ENCODE measurements at regions not wholly inside any gene's neighbourhood (a gene's known extent, or its start where the extent isn't known, plus 50 kb on each side); places are given as distances from the start of the nearest gene placed in this dataset.

DNA sequence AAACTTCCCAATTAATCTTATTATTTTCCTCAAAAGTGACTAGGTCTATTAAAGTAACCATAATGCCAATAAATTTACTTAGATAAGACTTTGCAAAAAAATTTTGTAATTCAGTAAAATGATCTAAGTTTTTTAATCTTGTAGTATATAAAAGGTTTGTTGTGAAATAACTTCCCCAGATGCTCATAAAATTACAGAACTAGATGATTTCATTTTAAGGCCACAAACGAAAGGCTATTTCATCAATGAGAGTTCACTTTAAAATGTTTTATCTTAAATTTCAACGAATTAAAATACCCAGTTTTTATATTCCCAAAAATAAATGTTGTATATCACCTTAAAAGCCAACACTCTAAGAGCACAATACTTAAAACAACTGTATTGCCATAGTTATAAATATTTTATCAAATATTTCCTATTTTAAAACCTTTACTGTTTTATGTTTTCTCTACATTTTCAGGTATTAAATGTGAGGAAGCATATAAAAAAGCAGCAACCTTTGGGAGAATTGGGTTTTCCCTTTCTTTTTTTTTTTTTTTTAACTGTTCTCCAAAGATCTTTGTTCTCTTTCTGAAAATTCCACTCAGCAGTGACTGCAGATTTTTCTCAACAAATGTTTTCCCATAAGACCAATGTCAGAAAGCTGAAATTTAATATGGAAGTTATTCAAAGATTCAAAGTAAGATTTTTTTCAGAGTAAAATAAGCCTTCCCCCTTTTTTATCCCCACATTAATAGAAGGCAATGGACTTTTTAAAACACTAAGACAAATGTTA, 169.9 kb downstream of the CYB561 start:
- H3K27ac ChIP-seq, result peak overlapping the region; percentile 69 to 80
- H3K9me3 ChIP-seq, result peaks cover 11% of the 10 kb centered on the region; the same call in 2 of the 3 replicates
- H3K4me1 ChIP-seq, result peaks cover 44% of the 10 kb centered on the region
- no peak for TF ChIP-seq PHF8 (IDR thresholded peaks at IDR 0.05; ENCODE audit: borderline replicate concordance, low read depth)
- TF ChIP-seq HEYL (CRISPR knock-in tag; IDR thresholded peaks at IDR 0.05), result no peak
- TF ChIP-seq RARB (CRISPR knock-in tag; IDR thresholded peaks at IDR 0.05), result no peak
- no peak for TF ChIP-seq ZNF302 (CRISPR knock-in tag; IDR thresholded peaks at IDR 0.05)
- no peak for TF ChIP-seq CBX8 (IDR thresholded peaks at IDR 0.05)
- no peak for TF ChIP-seq KDM1A (IDR thresholded peaks at IDR 0.05; ENCODE audit: low read depth)
- no peak for TF ChIP-seq SREBF2 (IDR thresholded peaks at IDR 0.05)
- TF ChIP-seq CHD4 (IDR thresholded peaks at IDR 0.05; ENCODE audit: borderline replicate concordance), result no peak
- TF ChIP-seq TP53 (CRISPR knock-in tag; IDR thresholded peaks at IDR 0.05), result no peak
- TF ChIP-seq EHMT2 (IDR thresholded peaks at IDR 0.05; ENCODE audit: low read depth), result no peak
- no peak for TF ChIP-seq JUNB (IDR thresholded peaks at IDR 0.05)
- no peak for TF ChIP-seq ZFP36 (IDR thresholded peaks at IDR 0.05; ENCODE audit: borderline replicate concordance, partially characterized antibody)
- TF ChIP-seq MAZ (IDR thresholded peaks at IDR 0.05; ENCODE audit: borderline replicate concordance, low read depth, low read length), result no peak
- no peak for TF ChIP-seq NFE2L2 (conservative IDR thresholded peaks at IDR 0.05; ENCODE audit: low read length)
- no peak for TF ChIP-seq CBX2 (IDR thresholded peaks at IDR 0.05; ENCODE audit: borderline replicate concordance, low read depth)
- TF ChIP-seq RNF2 (IDR thresholded peaks at IDR 0.05; ENCODE audit: borderline replicate concordance, low read depth), result no peak
- TF ChIP-seq, protein P1, sequence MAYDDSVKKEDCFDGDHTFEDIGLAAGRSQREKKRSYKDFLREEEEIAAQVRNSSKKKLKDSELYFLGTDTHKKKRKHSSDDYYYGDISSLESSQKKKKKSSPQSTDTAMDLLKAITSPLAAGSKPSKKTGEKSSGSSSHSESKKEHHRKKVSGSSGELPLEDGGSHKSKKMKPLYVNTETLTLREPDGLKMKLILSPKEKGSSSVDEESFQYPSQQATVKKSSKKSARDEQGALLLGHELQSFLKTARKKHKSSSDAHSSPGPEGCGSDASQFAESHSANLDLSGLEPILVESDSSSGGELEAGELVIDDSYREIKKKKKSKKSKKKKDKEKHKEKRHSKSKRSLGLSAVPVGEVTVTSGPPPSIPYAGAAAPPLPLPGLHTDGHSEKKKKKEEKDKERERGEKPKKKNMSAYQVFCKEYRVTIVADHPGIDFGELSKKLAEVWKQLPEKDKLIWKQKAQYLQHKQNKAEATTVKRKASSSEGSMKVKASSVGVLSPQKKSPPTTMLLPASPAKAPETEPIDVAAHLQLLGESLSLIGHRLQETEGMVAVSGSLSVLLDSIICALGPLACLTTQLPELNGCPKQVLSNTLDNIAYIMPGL (CRISPR knock-in tag; IDR thresholded peaks at IDR 0.05; ENCODE audit: borderline replicate concordance), result no peak
- TF ChIP-seq, protein P2, sequence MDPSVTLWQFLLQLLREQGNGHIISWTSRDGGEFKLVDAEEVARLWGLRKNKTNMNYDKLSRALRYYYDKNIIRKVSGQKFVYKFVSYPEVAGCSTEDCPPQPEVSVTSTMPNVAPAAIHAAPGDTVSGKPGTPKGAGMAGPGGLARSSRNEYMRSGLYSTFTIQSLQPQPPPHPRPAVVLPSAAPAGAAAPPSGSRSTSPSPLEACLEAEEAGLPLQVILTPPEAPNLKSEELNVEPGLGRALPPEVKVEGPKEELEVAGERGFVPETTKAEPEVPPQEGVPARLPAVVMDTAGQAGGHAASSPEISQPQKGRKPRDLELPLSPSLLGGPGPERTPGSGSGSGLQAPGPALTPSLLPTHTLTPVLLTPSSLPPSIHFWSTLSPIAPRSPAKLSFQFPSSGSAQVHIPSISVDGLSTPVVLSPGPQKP (IDR thresholded peaks at IDR 0.05; ENCODE audit: low read depth, low read length), result no peak
- no peak for DNase-seq (ENCODE audit: low read depth in 1 of 2, low spot score in 1 of 2)
- FAIRE-seq, result no peak
- H3K4me2 ChIP-seq, result peak overlapping the region; percentile 61
- POLR2A ChIA-PET, result no interaction called here
- CTCF ChIA-PET, result interaction anchor here (0.6 to 1.7 kb wide), 2 partner anchors 11 to 139 kb away, joined by 3 to 5 read pairs; no protein-coding TSS in a partner anchor
- H3K4me3 ChIP-seq, result no peak overlapping the region
- ATAC-seq, result no peak
- 35% methylated on average over 2 of the region's 2 CpGs for WGBS (ENCODE audit: missing lambda C conversion rate)

DNA sequence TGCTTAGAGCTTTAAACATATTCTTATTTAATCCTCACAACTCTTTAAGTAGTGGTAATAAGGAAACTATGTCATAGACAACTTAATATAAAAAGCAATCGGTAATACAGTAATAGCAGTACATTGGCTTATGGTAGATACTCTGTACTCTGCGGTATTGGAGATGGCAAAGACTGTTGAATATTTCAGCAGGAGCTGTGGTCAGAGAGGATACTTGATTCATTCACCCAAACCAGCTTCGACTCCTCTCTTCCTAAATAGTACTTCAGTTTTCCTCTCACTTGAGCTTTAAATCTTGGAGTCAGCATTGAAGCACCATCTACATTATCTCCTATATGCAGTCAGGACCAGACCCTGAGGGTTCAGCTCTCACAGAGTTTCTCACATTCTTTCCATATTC, 169.3 kb downstream of the CYB561 start:
- TF ChIP-seq HEYL (CRISPR knock-in tag; IDR thresholded peaks at IDR 0.05) (no peak), GATA3 (IDR thresholded peaks at IDR 0.05; ENCODE audit: borderline replicate concordance) (no peak), CHD4 (IDR thresholded peaks at IDR 0.05; ENCODE audit: borderline replicate concordance) (no peak), KDM1A (IDR thresholded peaks at IDR 0.05; ENCODE audit: low read depth) (no peak), MAFK (IDR thresholded peaks at IDR 0.05; ENCODE audit: partially characterized antibody) (no peak), NFE2L2 (conservative IDR thresholded peaks at IDR 0.05; ENCODE audit: low read length) (no peak), KDM5A (IDR thresholded peaks at IDR 0.05) (no peak), HOXB5 (CRISPR knock-in tag; IDR thresholded peaks at IDR 0.05) (no peak), FOSL2 (IDR thresholded peaks at IDR 0.05) (no peak), FOSL2 (CRISPR knock-in tag; IDR thresholded peaks at IDR 0.05) (no peak), HOXB13 (CRISPR knock-in tag; IDR thresholded peaks at IDR 0.05; ENCODE audit: low read depth) (no peak), PHF8 (IDR thresholded peaks at IDR 0.05; ENCODE audit: borderline replicate concordance, low read depth) (no peak), FOSB (CRISPR knock-in tag; IDR thresholded peaks at IDR 0.05) (no peak)
- TF ChIP-seq, protein P3, sequence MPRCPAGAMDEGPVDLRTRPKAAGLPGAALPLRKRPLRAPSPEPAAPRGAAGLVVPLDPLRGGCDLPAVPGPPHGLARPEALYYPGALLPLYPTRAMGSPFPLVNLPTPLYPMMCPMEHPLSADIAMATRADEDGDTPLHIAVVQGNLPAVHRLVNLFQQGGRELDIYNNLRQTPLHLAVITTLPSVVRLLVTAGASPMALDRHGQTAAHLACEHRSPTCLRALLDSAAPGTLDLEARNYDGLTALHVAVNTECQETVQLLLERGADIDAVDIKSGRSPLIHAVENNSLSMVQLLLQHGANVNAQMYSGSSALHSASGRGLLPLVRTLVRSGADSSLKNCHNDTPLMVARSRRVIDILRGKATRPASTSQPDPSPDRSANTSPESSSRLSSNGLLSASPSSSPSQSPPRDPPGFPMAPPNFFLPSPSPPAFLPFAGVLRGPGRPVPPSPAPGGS (IDR thresholded peaks at IDR 0.05), result no peak
- TF ChIP-seq, protein P4, sequence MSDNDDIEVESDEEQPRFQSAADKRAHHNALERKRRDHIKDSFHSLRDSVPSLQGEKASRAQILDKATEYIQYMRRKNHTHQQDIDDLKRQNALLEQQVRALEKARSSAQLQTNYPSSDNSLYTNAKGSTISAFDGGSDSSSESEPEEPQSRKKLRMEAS (IDR thresholded peaks at IDR 0.05), result no peak
- TF ChIP-seq, protein P5, sequence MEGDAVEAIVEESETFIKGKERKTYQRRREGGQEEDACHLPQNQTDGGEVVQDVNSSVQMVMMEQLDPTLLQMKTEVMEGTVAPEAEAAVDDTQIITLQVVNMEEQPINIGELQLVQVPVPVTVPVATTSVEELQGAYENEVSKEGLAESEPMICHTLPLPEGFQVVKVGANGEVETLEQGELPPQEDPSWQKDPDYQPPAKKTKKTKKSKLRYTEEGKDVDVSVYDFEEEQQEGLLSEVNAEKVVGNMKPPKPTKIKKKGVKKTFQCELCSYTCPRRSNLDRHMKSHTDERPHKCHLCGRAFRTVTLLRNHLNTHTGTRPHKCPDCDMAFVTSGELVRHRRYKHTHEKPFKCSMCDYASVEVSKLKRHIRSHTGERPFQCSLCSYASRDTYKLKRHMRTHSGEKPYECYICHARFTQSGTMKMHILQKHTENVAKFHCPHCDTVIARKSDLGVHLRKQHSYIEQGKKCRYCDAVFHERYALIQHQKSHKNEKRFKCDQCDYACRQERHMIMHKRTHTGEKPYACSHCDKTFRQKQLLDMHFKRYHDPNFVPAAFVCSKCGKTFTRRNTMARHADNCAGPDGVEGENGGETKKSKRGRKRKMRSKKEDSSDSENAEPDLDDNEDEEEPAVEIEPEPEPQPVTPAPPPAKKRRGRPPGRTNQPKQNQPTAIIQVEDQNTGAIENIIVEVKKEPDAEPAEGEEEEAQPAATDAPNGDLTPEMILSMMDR (IDR thresholded peaks at IDR 0.05), result no peak
- TF ChIP-seq, protein P6, sequence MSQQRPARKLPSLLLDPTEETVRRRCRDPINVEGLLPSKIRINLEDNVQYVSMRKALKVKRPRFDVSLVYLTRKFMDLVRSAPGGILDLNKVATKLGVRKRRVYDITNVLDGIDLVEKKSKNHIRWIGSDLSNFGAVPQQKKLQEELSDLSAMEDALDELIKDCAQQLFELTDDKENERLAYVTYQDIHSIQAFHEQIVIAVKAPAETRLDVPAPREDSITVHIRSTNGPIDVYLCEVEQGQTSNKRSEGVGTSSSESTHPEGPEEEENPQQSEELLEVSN (IDR thresholded peaks at IDR 0.05; ENCODE audit: borderline replicate concordance, low read depth), result no peak
- no peak for DNase-seq (ENCODE audit: low read depth in 1 of 2, low spot score in 1 of 2)
- Histone ChIP-seq H3K27ac (peak overlapping the region; percentile 66 to 69; a peak in 5 of 6 replicates), H3K4me2 (no peak overlapping the region; the same call in 2 of the 3 replicates), H3K4me1 (peaks cover 44% of the 10 kb centered on the region), H3K9me3 (peaks cover 9% of the 10 kb centered on the region; the same call in 2 of the 3 replicates), H3K4me3 (no peak overlapping the region)
- WGBS (ENCODE audit: missing lambda C conversion rate), result 94% methylated on average over 3 of the region's 3 CpGs
- no peak for ATAC-seq
- no peak for FAIRE-seq
- ChIA-PET POLR2A (no interaction called here), CTCF (interaction anchor here (0.6 kb wide), 1 partner anchor 139 kb away, joined by 3 read pairs; no protein-coding TSS in a partner anchor)

Measured in A549 (cell line).